Inflammatory macrophage (primary cell): ENCODE measurements at regions not wholly inside any gene's neighbourhood (a gene's known extent, or its start where the extent isn't known, plus 50 kb on each side); places are given as distances from the start of the nearest gene placed in this dataset.

Source experiments
- DNase-seq, 2 donors: peaks; one replicate each; pipeline ENCODE4 v3.0.0-alpha.2; 2020 to 2022

DNA sequence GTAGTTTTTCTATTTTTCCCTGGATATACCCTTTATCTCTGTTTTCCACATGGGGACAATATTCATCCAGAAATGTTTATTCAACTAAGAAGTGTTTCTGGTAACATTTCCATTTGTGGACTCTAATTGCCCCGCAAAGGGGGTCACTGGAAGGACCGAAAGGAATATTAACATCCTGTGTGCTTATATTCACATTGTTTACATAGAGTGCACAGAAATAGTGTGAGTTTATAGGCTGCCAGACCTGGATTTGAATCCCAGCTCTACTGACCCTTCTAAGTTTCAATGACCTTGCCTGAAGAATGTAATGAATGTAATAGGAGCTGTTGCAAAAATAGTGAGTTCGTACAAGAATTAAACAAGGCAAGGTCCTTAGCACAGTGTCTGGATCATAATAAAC lies 152.9 kb upstream of the NCKAP5 start:
- DNase-seq, result no peak

GRCh38 chr2:133723133-133723532 lies 154.9 kb upstream of the NCKAP5 start:
- no peak for DNase-seq

GRCh38 chr2:133726973-133727372 lies 158.7 kb upstream of the NCKAP5 start:
- DNase-seq, result no peak

DNA sequence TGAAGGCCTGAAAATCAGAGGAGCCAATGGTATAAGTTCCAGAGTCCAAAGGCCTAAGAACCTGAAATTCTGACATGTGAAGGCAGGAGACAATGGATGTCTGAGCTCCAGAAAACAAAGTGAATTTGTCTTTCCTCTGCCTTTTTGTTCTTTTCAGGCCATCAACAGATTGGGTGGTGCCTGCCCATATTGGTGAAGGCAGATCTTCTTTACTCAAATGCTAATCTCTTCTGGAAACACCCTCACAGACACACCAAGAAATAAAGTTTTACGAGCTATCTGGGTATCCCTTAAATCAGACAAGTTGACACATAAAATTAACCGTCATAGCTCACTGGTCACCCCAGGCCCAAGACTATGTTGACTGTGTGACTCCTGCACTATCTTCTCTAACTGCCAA lies 163.8 kb upstream of the NCKAP5 start:
- DNase-seq, result no peak

DNA sequence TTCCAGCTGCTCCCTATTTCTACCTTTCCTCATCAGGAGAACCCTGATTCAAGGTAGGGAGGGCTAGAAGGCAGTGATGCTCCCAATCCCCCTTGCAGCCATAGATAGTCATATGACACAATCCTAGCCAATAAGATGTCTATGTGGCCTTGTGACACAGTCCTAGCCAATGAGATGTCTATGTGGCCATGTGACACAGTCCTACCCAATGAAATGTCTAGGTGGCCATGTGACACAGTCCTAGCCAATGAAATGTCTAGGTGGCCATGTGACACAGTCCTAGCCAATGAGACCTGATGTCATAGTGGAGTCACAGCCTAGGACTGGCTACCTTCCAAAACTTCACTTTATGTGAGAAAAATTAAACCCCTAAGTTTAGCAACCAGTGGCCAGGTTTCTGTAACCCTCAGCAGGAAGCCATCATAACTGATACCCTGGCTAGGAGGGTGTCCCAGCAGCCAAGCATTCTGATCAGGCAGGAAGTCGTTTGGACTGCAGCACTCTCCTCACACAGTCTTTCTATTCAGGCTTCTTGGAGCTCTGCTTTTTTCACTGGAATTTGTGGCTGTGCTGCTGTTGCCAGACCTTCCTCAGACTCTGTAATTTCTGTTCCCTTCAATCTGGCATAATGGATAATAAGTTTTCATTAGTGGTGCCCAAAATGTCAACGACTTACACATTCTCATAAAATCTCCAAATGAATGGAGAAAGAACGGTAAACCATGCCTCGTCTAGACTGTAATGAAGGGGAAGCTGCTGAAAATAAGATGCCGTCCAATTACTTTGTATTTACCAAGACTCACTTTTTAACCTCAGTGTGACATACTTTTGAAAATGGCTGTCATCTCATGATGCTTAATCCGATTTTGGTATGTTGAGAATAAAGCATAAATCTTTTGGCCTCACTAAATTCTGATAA lies 165.0 kb upstream of the NCKAP5 start:
- no peak for DNase-seq

GRCh38 chr2:133733901-133734255 lies 165.6 kb upstream of the NCKAP5 start:
- DNase-seq, result no peak

DNA sequence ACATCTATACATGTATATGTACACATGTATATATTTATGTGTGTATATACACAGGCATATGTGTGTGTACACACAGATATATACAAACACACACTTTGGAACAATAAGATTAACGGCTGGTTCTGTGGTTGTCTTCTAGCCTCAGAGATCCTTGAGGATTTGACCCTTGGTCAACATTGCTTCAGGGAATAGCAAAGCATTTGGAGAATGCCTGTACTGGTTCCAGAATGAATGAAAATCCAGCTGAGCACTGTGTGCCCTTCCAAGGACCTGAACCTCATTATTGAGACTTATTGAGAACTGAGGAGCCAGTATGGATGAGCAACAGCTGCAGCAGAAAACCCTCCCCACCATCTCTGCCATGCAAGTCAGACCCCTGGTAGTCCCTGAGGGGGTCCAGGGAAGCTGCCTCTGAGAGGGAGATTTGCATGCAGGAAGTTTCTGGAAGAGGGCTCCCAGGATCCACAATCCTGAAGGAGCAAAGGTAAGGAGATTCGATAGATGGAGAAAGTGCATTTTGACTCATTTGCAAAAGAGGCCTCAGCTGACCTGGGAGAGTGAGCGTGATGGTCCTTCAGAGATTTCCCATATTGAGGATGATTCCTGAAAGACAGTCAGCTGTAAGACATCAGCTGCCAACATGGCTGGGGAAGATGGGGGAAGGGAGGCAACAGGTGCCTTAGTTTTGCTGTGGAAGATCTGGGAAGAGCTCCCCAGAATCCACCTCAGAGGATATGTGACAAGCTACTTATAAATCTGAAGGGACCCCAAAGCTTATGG lies 166.6 kb upstream of the NCKAP5 start:
- DNase-seq, result no peak

DNA sequence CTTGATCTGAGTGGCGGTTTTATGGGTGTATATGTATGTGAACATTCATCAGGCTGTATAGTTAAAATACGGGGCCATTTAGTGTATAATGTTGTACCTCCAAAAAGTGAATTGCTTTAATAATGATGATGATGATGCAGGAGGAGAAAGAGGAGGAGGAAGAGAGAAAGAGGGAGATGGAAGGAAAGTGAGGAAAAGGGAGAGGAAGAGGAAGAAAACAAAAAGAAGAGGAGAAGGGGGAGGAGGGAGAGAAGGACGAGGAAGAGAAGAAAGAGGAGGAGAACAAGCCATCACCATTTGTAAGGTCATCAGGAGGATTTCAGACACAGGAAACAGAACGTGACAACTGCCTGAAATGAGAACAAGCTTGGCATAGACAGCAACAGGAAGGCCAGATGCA lies 168.4 kb upstream of the NCKAP5 start:
- DNase-seq, result no peak

GRCh38 chr2:133737242-133737993 lies 169.2 kb upstream of the NCKAP5 start:
- DNase-seq, result no peak

GRCh38 chr2:133739039-133739438 lies 170.8 kb upstream of the NCKAP5 start:
- DNase-seq, result no peak

- no peak for DNase-seq
Measured at GRCh38 chr2:133740500-133740899, 172.2 kb upstream of the NCKAP5 start.

DNA sequence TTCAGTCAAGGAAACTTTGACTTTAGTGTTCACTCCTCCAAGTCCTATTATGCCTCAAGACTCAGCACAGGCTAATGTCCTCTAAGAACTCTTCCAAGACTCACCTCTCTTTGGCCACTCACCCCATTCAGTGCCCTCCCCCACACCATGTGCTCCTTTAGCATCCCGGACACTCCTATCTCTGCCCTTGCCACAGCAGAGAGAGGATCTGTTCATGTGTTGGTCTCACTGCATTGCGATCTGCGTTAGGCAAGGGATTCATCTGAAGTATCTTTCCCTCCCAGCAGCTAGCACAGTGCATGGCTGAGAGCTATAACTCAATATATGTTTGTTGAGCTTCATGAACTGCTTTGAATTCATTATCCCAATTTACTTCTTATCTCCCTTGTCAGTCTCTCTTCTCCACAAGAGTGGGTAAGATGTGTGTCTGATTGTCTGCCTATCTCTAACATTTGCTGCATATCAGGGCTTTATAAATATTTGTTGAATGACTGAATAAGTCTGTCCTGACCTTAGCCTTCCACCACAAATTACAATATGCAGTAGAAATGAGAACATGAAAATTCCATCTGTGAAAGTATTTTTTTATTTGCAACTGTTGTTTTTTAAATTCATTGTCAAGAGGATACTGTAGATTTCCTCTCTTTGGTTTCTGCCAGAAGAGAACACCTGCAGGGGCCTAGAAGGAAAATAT lies 179.9 kb upstream of the NCKAP5 start:
- DNase-seq, result no peak

DNA sequence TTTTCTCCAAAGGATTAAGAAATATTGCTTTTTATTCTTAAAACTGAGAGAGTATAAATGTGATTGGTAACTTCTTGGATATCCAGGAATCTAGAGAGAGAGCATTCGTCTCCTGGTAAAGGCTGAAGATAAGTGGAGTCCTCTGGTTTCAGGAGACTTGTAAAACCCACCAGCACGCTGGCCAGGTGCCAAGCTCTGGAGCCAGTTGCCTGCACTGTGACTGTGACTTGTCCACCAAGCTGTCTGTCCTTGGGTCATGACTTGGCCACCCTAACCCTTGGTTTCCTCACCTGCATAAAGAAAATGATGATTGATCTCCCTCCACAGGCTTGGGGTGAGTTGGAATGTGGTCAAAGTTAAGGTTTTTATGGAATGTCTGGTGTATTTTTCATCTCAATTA lies 185.4 kb upstream of the NCKAP5 start:
- no peak for DNase-seq

DNA sequence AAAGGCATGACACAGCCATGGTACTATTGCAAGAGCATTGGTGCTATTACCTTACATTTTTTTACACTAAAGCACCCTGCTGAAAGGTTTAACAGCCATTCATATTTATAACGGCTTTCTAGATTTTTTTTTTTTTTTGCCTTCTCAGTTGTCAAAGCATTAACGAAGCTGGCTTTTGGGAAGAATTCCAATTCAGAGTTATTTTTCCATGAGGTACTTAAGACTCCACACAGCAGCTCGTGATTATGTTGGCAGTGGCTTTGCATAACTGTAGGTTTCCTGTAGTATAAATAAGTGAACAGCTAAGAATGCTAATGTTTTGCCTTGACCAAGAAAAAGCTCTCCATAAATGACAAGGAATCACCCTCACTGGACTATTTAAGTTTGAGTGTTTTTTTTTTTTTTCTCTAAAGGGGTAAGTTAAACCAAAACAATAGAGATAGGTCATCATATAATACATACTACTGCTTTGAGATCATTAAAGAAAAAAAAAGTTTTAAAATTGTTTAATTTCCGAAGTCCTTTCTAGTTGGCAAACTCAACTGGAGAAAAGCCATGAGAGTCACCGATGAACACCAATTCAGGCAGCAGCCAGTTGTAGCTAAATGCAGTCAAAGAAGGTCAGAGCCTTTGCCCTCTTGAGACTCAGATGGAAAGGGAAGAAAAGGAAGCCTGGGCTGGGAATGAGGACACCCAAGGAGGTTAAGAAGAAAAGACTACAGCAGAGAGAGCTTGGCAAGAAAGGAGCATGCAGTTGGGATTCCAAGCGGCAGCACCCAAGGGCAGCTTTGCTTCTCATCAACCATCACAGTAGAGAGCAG lies 187.4 kb upstream of the NCKAP5 start:
- DNase-seq, result no peak

- DNase-seq, result no peak
Measured at GRCh38 chr2:133756833-133757232, 188.6 kb upstream of the NCKAP5 start.

- DNase-seq, result no peak
Measured at GRCh38 chr2:133760376-133760775, 192.1 kb upstream of the NCKAP5 start.

DNA sequence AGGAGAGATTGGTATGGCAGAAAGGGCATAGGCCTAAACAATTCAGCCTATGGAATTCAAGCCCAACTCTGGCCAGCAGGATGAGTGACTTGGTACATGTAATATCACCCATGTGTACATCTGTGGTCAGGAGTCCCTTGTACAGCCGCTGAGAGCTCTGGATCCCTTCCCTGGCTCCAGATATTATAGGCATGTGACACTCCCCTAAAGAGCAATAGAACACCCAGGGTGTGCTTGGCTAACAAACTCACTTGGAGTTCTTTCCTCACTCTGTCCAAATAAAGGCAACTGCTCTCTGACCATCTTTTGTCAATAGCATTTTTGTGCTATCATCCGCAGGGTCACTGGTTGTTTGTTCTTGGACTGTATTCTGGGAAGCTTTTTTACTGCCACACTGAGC lies 197.4 kb upstream of the NCKAP5 start:
- no peak for DNase-seq

GRCh38 chr2:133766164-133766832 lies 198.0 kb upstream of the NCKAP5 start:
- no peak for DNase-seq

- DNase-seq, result no peak
Measured at GRCh38 chr2:133768256-133768655, 200.0 kb upstream of the NCKAP5 start.

GRCh38 chr2:133768658-133769435 lies 200.6 kb upstream of the NCKAP5 start:
- DNase-seq, result no peak
